Breast epithelium (tissue), 3 donors: ENCODE measurements at regions not wholly inside any gene's neighbourhood (a gene's known extent, or its start where the extent isn't known, plus 50 kb on each side); places are given as distances from the start of the nearest gene placed in this dataset.

Experiments
- CTCF ChIP-seq, 3 donors: fragments of 450-650 bp; IDR thresholded peaks; one replicate each; pipeline ENCODE4 v1.5.1; 2016 to 2017; ENCODE audit warnings: antibody characterized with exemption in 3 of 3, mild to moderate bottlenecking in 3 of 3, moderate library complexity in 3 of 3
- POLR2A ChIP-seq: fragments of 450-650 bp; IDR thresholded peaks from one replicate; pipeline ENCODE4 v1.6.1; 2016; ENCODE audit warnings: antibody characterized with exemption, mild to moderate bottlenecking, moderate library complexity
- POLR2AphosphoS5 ChIP-seq, 3 donors: sonication (generic); formaldehyde crosslinking; IDR thresholded peaks; one replicate each; pipeline ENCODE4 v1.6.1; 2017; ENCODE audit warnings: antibody characterized with exemption in 3 of 3

DNA sequence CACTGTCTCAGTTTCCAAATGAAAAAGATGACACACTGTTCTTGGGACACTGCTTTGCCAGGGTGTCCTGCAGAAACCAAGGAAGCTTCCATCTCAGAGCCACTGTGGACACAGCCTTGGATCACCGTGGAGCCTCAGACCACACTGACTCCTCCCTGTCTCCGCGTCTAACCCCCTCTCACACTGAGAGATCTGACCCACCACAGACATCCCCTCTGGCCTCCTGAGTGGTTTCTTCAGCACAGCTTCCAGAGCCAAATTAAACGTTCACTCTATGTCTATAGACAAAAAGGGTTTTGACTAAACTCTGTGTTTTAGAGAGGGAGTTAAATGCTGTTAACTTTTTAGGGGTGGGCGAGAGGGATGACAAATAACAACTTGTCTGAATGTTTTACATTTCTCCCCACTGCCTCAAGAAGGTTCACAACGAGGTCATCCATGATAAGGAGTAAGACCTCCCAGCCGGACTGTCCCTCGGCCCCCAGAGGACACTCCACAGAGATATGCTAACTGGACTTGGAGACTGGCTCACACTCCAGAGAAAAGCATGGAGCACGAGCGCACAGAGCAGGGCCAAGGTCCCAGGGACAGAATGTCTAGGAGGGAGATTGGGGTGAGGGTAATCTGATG lies 113.4 kb upstream of the PKDCC start:
- TF ChIP-seq CTCF (IDR thresholded peaks at IDR 0.05): no peak
- no peak for TF ChIP-seq POLR2A
- TF ChIP-seq POLR2AphosphoS5 (IDR thresholded peaks at IDR 0.05): peak in 1 of 3 donors; percentile 30
